GM19351 (cell line): ENCODE measurements at regions not wholly inside any gene's neighbourhood (a gene's known extent, or its start where the extent isn't known, plus 50 kb on each side); places are given as distances from the start of the nearest gene placed in this dataset.

ENCODE experiments used
- ATAC-seq: cut with Tn5 transposase; IDR thresholded peaks from one replicate; pipeline ENCODE4 v1.9.1; 2021; ENCODE audit warnings: mild to moderate bottlenecking, moderate library complexity; ENCODE audit not compliant: unreplicated experiment

GRCh38 chr3:182527745-182528144 lies 265.6 kb upstream of the ATP11B start:
- ATAC-seq: no peak

DNA sequence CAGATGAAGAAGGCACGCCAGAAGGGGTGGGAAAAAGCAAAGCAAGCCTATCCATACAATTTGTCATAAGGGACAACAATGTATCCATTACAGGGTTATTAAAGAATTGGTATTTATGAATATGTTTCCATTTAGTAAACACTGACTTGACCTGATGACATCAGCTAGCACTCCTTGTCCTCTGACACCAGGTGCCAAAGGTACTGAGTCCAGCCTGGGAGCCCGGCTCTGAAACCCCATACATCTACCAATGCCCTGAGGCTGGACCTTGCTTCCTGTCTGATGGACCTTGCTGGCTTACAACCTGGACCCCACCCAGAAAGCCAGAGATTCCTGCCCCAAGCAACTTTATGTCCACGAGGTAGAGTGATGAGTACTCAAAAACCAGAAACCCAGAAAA lies 263.0 kb upstream of the ATP11B start:
- ATAC-seq: no peak

DNA sequence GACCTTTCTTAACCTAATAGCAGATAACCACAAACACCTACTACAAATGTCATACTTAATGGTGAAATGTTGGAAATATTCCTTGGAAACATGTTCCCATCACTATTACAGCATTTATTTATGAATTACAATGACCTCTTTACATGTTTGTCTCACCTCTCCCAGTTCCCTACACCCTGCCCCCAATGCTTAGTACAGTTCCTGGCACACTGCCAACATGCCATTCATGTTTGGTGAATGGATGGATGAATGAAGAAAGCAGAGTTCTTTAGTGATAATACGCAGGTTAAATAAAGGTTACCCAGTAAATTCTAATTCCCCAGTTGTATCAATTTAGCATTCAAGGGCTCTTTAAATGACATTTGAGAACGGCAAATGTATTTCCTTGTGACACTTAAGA lies 259.9 kb upstream of the ATP11B start:
- ATAC-seq: no peak

GRCh38 chr3:182544542-182544941 lies 248.8 kb upstream of the ATP11B start:
- ATAC-seq: no peak

GRCh38 chr3:182562274-182562673 lies 231.0 kb upstream of the ATP11B start:
- no peak for ATAC-seq

GRCh38 chr3:182565916-182566796 lies 227.1 kb upstream of the ATP11B start:
- ATAC-seq: no peak

DNA sequence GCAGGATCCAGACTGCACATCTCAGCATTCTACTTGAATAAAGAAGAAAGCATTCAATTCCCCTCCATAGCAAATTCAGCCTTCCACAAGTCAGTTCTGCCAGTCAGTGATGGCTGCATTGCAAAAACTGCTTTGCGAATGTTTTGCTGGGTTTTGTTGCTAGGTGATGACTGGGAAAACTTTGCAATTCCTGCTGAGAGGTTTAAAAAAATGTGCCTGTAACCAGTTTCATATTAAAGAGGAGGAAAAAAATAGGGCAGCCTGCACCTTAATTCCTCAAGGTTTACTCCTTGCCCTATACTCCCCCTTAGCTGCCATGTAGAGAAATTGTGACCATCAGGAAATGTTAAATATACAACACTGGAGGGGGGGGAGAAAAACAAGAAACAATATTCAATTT lies 225.6 kb upstream of the ATP11B start:
- ATAC-seq: no peak

GRCh38 chr3:182568261-182568660 lies 225.0 kb upstream of the ATP11B start:
- no peak for ATAC-seq

DNA sequence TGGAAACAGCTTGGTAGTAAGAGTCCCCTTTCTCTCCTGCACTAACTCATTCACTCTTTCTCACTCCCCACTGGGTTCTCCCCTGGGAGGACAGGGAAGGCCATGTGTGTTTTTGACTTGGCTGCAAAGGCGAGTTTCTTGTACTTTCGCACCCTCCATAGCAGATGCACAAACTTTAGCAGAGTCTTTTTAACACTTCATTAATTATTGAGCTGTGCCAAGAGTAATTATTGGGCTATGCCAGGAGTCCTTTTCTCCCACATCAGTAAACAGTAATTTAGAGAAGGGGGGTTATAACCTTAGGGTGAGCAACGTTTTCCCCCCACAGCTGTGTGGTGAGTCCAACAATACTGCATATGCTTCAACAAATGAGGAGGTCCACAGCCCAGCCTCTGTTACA lies 224.4 kb upstream of the ATP11B start:
- ATAC-seq: no peak

DNA sequence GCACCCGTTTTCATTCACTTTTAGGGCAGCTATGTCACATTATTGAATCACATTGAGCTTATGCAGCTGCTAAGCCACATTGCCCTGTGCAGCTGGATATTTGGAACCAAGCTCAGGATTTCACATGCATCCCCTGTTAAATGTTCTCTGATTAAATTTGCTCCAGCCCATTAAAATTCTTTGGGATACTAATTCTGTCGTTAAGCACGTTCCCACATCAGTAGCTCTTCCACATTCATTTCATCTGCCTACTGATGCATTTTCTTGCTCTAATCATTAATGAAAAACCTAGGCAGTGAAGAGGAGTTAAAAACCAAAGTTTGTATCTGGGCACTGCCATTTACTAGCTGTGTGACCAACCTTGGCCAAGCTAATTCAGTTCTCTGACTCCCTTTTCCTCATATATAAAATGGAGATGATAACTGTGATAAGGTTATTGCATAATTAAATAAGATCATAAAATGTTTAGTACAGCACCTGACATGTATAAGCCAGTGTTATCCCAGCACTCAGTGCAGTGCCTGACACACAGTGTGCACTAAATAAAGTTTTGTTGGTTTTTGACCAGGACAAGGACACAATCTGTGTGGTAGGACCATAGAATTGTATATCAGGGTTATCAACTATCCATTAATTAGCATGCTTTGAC lies 222.2 kb upstream of the ATP11B start:
- ATAC-seq: no peak

GRCh38 chr3:182575941-182576340 lies 217.4 kb upstream of the ATP11B start:
- no peak for ATAC-seq

DNA sequence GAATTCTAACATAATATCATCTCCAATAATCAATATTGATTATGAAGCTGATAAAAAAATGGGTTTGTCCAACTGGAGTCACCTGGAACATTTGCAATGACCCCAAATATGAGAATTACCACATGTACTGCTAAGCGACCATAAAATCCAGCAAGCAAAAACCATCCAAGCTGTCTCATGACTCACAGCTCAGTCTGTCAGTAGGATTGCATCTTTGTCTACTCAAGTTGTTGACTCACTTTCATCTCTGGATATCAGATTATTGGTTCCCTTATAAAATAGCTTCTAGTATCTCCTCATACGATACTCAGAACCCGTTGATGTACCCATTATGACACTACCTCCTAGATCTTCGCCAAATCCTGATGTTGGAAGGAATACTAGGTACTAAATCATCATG lies 209.8 kb upstream of the ATP11B start:
- ATAC-seq: no peak

- no peak for ATAC-seq
Observed at GRCh38 chr3:182585532-182586150, 207.7 kb upstream of the ATP11B start.

DNA sequence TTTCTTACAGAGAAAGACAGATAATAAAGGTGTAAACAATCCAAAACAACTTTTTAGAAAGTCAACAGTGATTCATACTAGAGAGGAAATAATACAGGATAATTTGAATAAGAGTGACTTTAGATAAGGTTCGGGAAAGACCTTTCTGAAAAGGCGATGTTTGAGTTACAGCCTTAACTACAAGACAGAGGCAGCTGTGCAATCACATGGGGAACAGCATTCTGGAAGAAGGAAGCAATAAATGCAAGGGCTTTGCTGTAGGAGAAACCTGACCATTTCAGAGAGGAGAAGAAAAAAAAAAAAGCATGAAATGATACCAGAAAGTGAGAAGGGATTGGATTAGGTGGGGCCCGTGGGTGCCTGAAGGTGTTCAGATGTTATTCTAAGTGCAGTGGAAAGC lies 200.6 kb upstream of the ATP11B start:
- no peak for ATAC-seq

DNA sequence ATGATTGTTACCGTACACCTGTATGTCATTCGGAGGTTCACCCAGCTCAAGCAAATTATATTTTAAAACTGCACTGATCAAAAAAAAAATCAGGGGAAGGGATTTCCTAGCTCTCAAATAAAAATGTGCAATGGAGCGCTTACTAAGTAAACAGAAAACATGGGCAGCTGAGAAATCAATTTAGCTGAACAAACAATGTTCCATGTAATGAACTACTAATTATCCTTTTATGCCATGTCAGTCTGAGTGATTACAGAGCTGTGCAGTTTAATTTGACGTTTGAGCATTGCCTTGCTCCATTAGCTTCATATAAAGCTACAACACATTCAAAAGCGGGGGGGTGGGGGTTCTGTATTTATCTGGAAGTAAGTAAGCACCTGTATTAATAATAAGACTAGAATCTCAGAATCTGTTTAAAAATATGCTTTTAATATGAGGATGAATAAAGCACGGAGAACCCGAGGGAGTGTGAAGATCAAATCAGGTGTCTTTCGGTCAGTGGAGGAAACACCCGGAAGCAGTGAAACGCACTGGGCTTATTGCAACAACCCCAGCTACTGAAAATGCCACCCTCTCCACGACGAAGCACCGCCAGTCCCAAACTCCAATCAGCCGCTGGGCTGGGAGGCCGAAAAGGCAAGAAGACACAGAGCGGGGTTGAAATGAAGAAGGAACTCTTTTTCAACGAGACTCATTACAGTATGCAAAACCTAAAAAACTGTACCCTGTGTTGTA lies 196.5 kb upstream of the ATP11B start:
- ATAC-seq: no peak

DNA sequence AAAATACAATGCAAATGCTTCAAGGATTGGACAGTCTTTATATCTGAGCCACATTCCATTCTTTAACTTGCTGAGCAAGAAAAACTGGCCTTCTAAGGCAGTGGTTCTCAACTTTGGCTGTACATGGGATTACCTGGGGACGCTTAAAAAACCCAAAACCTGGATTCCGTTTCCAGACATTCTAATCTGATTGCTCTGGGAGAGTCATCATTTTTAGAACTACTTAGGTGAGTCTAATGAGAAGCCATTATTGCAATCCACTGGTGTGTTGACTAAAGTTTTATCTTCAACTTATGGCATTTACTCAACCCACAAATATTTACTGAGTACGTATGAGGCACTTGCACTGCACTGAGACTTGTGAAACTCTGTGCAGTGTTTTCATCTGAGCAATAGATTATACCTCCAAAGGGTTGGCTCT lies 195.7 kb upstream of the ATP11B start:
- ATAC-seq: no peak

DNA sequence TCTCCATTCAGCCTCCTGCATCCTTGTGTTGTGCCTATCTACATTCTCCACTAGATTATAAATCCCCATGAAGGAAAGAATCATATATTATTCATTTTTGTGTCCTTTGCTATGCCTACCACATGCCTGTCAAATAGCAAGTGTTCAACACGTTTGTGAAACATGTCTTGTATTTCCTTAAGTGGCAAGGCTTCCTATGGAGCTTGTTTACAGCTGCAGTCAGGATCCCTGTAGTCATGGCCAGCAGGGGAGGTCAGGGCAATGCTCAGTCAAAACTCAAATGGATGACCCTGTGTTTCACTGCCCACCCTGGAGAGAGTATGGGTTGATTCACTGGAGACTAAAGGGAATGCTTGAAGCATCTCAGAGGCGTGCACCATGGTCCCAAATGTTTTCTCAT lies 191.7 kb upstream of the ATP11B start:
- no peak for ATAC-seq

DNA sequence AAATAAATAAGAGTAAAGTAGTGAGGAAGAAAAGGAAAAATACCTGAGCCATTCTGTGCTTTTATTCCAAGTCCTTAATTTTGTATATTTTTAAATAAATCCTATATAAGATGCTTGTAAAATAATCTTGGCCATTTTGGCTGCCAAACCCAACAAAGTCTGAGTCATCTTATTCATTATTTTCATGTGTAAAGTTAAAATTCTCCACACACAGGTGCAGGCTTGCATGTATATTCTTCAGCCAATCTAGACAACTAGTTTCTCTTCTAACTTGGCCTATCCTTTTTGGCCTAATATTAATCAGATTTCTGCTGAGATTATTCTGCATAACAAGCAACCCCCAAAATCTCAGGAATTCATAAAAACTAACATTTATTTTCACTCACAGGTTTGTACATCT lies 189.8 kb upstream of the ATP11B start:
- no peak for ATAC-seq

DNA sequence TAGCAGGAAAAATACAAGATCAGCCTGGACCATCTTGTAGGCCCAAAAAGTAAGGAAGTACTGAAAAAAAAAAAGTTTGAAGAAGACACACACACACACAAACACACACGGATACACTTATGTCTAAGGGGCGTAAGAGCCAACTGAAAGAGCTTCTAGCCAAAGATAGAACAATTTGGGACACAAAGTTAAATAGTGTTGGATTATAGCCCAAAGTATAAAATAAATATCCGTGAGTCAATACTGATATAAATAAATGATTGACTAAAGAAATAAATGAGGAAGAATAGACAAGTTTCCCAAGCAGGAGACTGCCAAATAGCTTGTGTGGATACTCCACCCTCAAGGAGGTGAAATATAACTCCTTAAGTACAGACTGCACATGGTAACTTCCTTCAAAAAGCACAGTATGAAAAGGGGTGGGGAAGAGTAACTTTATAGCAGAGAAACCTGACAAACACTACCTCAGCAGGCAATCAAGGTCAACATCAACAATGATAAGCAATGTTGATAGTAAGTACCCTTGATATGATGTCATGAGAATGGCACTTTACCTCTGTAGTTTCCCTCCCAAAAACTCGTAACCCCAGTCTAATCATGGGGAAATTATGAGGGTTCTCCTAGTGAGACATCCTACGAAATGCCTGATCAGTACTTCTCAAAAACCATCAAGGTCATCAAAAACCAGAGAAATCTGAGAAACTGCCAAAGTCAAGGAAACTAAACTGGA lies 187.3 kb upstream of the ATP11B start:
- no peak for ATAC-seq

DNA sequence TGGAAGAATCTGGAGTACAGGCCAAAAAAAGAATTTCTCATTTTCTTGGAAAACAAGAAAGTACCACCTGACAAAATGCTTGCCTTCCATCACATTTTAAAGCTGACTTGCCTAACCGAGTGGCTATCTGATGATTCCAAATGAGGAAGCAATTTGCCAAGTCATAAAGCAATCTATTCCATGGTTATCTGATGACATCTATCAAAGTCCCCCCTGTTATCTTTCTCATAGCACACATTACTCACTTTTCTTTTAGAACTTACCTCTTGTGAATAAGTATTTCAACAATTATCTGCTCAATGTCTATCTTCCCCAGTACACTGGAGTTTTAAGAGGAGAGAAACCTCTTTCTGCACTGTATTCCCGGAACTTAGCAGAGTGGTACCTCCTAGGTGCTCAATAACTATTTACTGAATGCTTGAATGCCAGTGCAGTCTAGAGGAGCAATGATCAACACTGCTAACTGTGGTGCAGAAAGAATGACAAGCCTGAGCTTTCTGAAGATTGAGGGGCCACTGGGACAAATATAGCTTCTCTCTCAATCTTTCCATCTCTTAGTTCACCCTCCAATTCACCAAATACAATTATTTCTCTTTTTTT lies 186.3 kb upstream of the ATP11B start:
- no peak for ATAC-seq
